LNCAP (cell line): ENCODE measurements at regions not wholly inside any gene's neighbourhood (a gene's known extent, or its start where the extent isn't known, plus 50 kb on each side); places are given as distances from the start of the nearest gene placed in this dataset.

Source experiments
- CTCF ChIP-seq: fragments of 450-650 bp; IDR thresholded peaks from 2 replicates; pipeline ENCODE4 v1.5.1; 2017; ENCODE audit warnings: mild to moderate bottlenecking

- no peak for TF ChIP-seq CTCF
Measured at GRCh38 chr5:72623323-72623722, 116.1 kb upstream of the ZNF366 start.

GRCh38 chr5:72622170-72622760 is 115.1 kb upstream of the ZNF366 start:
- no peak for TF ChIP-seq CTCF

DNA sequence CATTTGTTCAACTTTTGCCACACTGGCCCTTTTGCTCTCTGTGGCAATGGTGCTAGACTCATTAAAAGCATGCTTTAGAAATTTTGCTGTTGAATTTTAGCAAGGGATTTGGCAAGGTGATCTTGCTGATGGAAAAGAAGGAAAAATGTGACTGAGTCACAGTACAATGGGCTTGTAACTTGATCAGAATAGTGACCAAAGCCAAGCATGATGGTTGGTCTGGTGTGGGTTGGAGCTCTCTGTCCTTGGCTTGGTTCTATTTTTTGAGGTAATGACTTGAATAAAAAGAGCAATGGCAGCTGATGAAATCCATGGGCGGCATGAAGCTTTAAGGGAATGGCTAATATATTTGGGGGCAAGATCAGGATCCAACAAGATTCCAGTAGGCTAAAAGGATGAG is 114.4 kb upstream of the ZNF366 start:
- no peak for TF ChIP-seq CTCF

GRCh38 chr5:72619677-72620076 is 112.5 kb upstream of the ZNF366 start:
- TF ChIP-seq CTCF: no peak

DNA sequence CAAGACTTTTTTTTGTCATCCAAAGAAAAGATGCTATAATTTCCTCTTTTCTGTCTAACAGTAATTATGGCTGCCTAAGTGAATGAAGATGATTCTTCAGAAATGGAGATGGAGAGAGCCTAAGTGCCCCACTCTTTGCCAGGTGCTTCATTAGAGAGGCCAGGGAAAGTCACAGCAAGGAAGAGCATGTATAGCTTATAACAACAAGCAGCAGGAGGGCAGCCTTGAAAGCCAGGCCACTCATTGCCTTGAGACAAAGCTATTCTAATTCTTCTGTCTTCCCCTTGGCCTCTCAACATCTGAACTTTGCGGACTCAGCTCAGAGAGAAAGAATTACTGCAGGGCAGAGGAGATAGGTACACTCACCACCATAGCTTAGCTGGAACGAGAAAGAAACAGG is 112.0 kb upstream of the ZNF366 start:
- no peak for TF ChIP-seq CTCF

GRCh38 chr5:72618708-72619107 is 111.5 kb upstream of the ZNF366 start:
- no peak for TF ChIP-seq CTCF

GRCh38 chr5:72615061-72615460 is 107.9 kb upstream of the ZNF366 start:
- TF ChIP-seq CTCF: no peak

GRCh38 chr5:72613515-72613914 is 106.3 kb upstream of the ZNF366 start:
- no peak for TF ChIP-seq CTCF
